Liver (tissue), 8 donors: ENCODE measurements at regions not wholly inside any gene's neighbourhood (a gene's known extent, or its start where the extent isn't known, plus 50 kb on each side); places are given as distances from the start of the nearest gene placed in this dataset.

Source experiments
- DNase-seq: peaks from one replicate; pipeline ENCODE4 v3.0.0-alpha.2; 2017; ENCODE audit warnings: low spot score
- H3K27ac ChIP-seq, 2 donors: one replicate each; pipeline ENCODE4 v1.7.0; 2013; ENCODE audit warnings: inconsistent platforms in 2 of 2, low read length in 2 of 2, control low read depth in 1 of 2, low read depth in 1 of 2, mild to moderate bottlenecking in 1 of 2
- H3K27me3 ChIP-seq, 4 donors: one replicate each; pipeline versions ENCODE4 v1.6.1 to v1.7.0; 2013; ENCODE audit warnings: low read length in 3 of 4, inconsistent platforms in 1 of 4, mild to moderate bottlenecking in 1 of 4, moderate library complexity in 1 of 4; ENCODE audit not compliant: control insufficient read depth in 4 of 4, insufficient read depth in 4 of 4
- H3K36me3 ChIP-seq, 4 donors: one replicate each; pipeline versions ENCODE4 v1.6.1 to v1.7.0; 2013; ENCODE audit warnings: low read length in 3 of 4, mild to moderate bottlenecking in 3 of 4, low read depth in 1 of 4, moderate library complexity in 1 of 4; ENCODE audit not compliant: control insufficient read depth in 4 of 4, insufficient read depth in 3 of 4
- H3K4me1 ChIP-seq, 4 donors: one replicate each; pipeline versions ENCODE4 v1.6.1 to v1.7.0; 2013; ENCODE audit warnings: low read length in 3 of 4, mild to moderate bottlenecking in 3 of 4, moderate library complexity in 1 of 4; ENCODE audit not compliant: control insufficient read depth in 4 of 4, insufficient read depth in 4 of 4
- H3K4me3 ChIP-seq, 3 donors: one replicate each; pipeline versions ENCODE4 v1.6.1 to v1.7.0; 2013; ENCODE audit warnings: low read length in 3 of 3, control low read depth in 1 of 3, low read depth in 1 of 3, mild to moderate bottlenecking in 1 of 3
- H3K9ac ChIP-seq, 2 donors: one replicate each; pipeline ENCODE4 v1.7.0; 2013; ENCODE audit warnings: low read length in 2 of 2, mild to moderate bottlenecking in 2 of 2, moderate library complexity in 2 of 2, control low read depth in 1 of 2, low read depth in 1 of 2
- H3K9me3 ChIP-seq, 4 donors: one replicate each; pipeline versions ENCODE4 v1.6.1 to v1.7.0; 2013; ENCODE audit warnings: low read length in 3 of 4; ENCODE audit not compliant: control insufficient read depth in 4 of 4
- CTCF ChIP-seq: fragments of 150-350 bp; IDR thresholded peaks from 2 replicates; pipeline ENCODE4 v1.5.1; 2017; ENCODE audit warnings: improper control_type of control experiment, low read depth, low read length; ENCODE audit not compliant: missing input control
- EGR1 ChIP-seq, 2 donors: IDR thresholded peaks; 2 replicates each; pipeline ENCODE4 v1.6.1; 2016 to 2018; ENCODE audit warnings: antibody characterized with exemption in 2 of 2, low read depth in 2 of 2
- FOXA1 ChIP-seq: IDR thresholded peaks from 2 replicates; pipeline ENCODE4 v1.6.1; 2016; ENCODE audit warnings: antibody characterized with exemption
- HNF4A ChIP-seq, 2 donors: conservative IDR thresholded peaks; 2 replicates each; pipeline ENCODE4 v1.6.1; 2016; ENCODE audit warnings: antibody characterized with exemption in 2 of 2, mild to moderate bottlenecking in 2 of 2
- HNF4G ChIP-seq: IDR thresholded peaks from 2 replicates; pipeline ENCODE4 v1.6.1; 2016; ENCODE audit warnings: antibody characterized with exemption
- JUND ChIP-seq, 2 donors: IDR thresholded peaks; 2 replicates each; pipeline ENCODE4 v1.6.1; 2016; ENCODE audit warnings: antibody characterized with exemption in 2 of 2
- MAX ChIP-seq: IDR thresholded peaks from 2 replicates; pipeline ENCODE4 v1.6.1; 2016; ENCODE audit warnings: antibody characterized with exemption
- RAD21 ChIP-seq, 2 donors: IDR thresholded peaks; 2 replicates each; pipeline ENCODE4 v1.6.1; 2016; ENCODE audit warnings: antibody characterized with exemption in 2 of 2, mild to moderate bottlenecking in 2 of 2
- REST ChIP-seq: IDR thresholded peaks from 2 replicates; pipeline ENCODE4 v1.6.1; 2016; ENCODE audit warnings: antibody characterized with exemption, mild to moderate bottlenecking
- RXRA ChIP-seq, 2 donors: IDR thresholded peaks; 2 replicates each; pipeline ENCODE4 v1.6.1; 2017 to 2018; ENCODE audit warnings: antibody characterized with exemption in 2 of 2, mild to moderate bottlenecking in 1 of 2
- SP1 ChIP-seq: IDR thresholded peaks from 2 replicates; pipeline ENCODE4 v1.6.1; 2018; ENCODE audit warnings: antibody characterized with exemption, mild to moderate bottlenecking
- TAF1 ChIP-seq: conservative IDR thresholded peaks from 2 replicates; pipeline ENCODE4 v1.6.1; 2016; ENCODE audit warnings: antibody characterized with exemption, mild to moderate bottlenecking
- YY1 ChIP-seq: IDR thresholded peaks from 2 replicates; pipeline ENCODE4 v1.6.1; 2016; ENCODE audit warnings: antibody characterized with exemption, mild to moderate bottlenecking
- ZBTB33 ChIP-seq: IDR thresholded peaks from 2 replicates; pipeline ENCODE4 v1.6.1; 2016; ENCODE audit warnings: antibody characterized with exemption
- WGBS: extraction: QIAGEN DNeasy Blood & Tissue Kit; methylation state at CpG from one replicate; pipeline ENCODE4 v1.1.7; 2013; 5-methylcytosine and 5-hydroxymethylcytosine counted together
- TF ChIP-seq, protein P1 (sequence below): IDR thresholded peaks from 2 replicates; pipeline ENCODE4 v1.6.1; 2016; ENCODE audit warnings: antibody characterized with exemption
- donor health status: healthy.
- donor health status: healthy.
- donor health status: healthy.
- donor health status: healthy.
- donor health status: healthy.

DNA sequence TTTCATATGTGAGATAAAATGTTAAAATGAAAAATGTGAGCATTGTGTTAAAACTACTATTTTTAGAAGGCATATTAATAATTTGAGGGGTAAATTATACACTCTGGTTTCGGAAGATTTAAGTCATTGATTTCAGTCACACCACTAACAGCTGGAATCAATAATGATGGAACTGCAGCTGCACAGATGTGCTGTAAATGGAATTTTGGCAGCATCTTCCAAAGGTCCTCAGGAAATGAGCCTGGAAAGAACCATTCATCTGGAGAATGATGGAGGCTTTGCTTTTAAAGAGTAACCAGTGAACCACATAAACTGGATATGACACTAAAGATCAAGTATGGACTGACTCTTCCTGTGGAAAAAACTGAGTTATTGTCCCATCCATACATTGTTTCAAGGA is 759.0 kb upstream of the EPHA5 start:
- H3K27me3 ChIP-seq: no peaks in the 10 kb centered on the region
- no peak overlapping the region for H3K27ac ChIP-seq
- H3K9me3 ChIP-seq: no peaks in the 10 kb centered on the region
- WGBS: 72% methylated on average over 1 of the region's 1 CpG
- no peaks in the 10 kb centered on the region for H3K4me1 ChIP-seq
- H3K36me3 ChIP-seq: no peaks in the 10 kb centered on the region
- H3K9ac ChIP-seq: no peak overlapping the region
- TF ChIP-seq CTCF (no peak), HNF4G (no peak), EGR1 (IDR thresholded peaks at IDR 0.05; ENCODE audit: low read depth in 2 of 2) (no peak), MAX (no peak), HNF4A (conservative IDR thresholded peaks at IDR 0.05) (no peak), ZBTB33 (no peak), JUND (IDR thresholded peaks at IDR 0.05) (no peak), FOXA1 (no peak), REST (no peak), TAF1 (no peak), RXRA (IDR thresholded peaks at IDR 0.05) (no peak), SP1 (no peak)
- TF ChIP-seq, protein P1, sequence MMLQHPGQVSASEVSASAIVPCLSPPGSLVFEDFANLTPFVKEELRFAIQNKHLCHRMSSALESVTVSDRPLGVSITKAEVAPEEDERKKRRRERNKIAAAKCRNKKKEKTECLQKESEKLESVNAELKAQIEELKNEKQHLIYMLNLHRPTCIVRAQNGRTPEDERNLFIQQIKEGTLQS: no peak
- no peak for DNase-seq
- H3K4me3 ChIP-seq: no peak overlapping the region

DNA sequence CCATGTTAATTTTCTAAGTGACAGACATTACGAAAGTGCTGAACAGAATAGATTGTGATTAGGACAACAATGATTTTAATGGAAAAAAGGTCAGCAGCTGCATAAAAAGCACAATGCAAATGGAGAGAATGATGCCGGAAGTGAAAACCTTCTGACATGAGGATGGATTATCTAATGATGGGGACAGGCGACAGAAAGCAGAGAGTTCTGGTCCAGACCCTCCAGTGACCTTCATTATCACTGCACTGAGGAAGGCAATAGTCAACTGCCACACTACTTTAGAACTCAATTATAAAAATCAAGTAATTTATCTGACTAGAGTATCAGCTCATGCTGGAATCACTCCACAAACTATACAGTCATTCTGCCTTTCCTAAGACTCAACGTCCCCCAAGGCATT is 746.1 kb upstream of the EPHA5 start:
- Histone ChIP-seq H3K9ac (no peak overlapping the region), H3K4me3 (no peak overlapping the region), H3K4me1 (no peaks in the 10 kb centered on the region), H3K36me3 (no peaks in the 10 kb centered on the region), H3K9me3 (peaks cover 0 to 3% (median 0%) of the 10 kb centered on the region in 4 donors), H3K27me3 (no peaks in the 10 kb centered on the region), H3K27ac (no peak overlapping the region)
- DNase-seq: no peak
- WGBS: 46% methylated on average over 4 of the region's 4 CpGs
- no peak for TF ChIP-seq CTCF
- TF ChIP-seq YY1: no peak
- no peak for TF ChIP-seq EGR1 (IDR thresholded peaks at IDR 0.05; ENCODE audit: low read depth in 2 of 2)
- TF ChIP-seq REST: no peak
- TF ChIP-seq RAD21 (IDR thresholded peaks at IDR 0.05): no peak
- TF ChIP-seq TAF1: no peak
- no peak for TF ChIP-seq MAX
- no peak for TF ChIP-seq HNF4A (conservative IDR thresholded peaks at IDR 0.05)
- TF ChIP-seq JUND (IDR thresholded peaks at IDR 0.05): no peak
- TF ChIP-seq ZBTB33: no peak
